GM12872 (cell line): ENCODE measurements at regions not wholly inside any gene's neighbourhood (a gene's known extent, or its start where the extent isn't known, plus 50 kb on each side); places are given as distances from the start of the nearest gene placed in this dataset.

ENCODE experiments used
- CTCF ChIP-seq: IDR thresholded peaks from 3 replicates; pipeline ENCODE4 v1.5.1; 2011; ENCODE audit warnings: low read depth, mild to moderate bottlenecking, low read length, moderate library complexity; ENCODE audit not compliant: insufficient read depth

GRCh38 chr4:11250510-11250909, 178.2 kb downstream of the HS3ST1 start:
- no peak for TF ChIP-seq CTCF

- TF ChIP-seq CTCF = no peak
Observed at GRCh38 chr4:11232015-11232414, 196.7 kb downstream of the HS3ST1 start.

- TF ChIP-seq CTCF = no peak
Observed at GRCh38 chr4:11230866-11231265, 197.8 kb downstream of the HS3ST1 start.

- no peak for TF ChIP-seq CTCF
Observed at GRCh38 chr4:11228530-11228929, 200.2 kb downstream of the HS3ST1 start.

GRCh38 chr4:11223311-11223710, 205.4 kb downstream of the HS3ST1 start:
- TF ChIP-seq CTCF = no peak

GRCh38 chr4:11218692-11219091, 210.0 kb downstream of the HS3ST1 start:
- TF ChIP-seq CTCF = no peak

- TF ChIP-seq CTCF = no peak
Observed at GRCh38 chr4:11216520-11216919, 212.2 kb downstream of the HS3ST1 start.

- TF ChIP-seq CTCF = no peak
Observed at GRCh38 chr4:11214281-11214680, 214.4 kb downstream of the HS3ST1 start.
